ENCODE measurements at regions not wholly inside any gene's neighbourhood (a gene's known extent, or its start where the extent isn't known, plus 50 kb on each side); places are given as distances from the start of the nearest gene placed in this dataset.
"Not testable (repeated sequence)": the region's sequence is repeated elsewhere in the genome, so short reads cannot be mapped to it uniquely, and the experiment has no call there.

DNA sequence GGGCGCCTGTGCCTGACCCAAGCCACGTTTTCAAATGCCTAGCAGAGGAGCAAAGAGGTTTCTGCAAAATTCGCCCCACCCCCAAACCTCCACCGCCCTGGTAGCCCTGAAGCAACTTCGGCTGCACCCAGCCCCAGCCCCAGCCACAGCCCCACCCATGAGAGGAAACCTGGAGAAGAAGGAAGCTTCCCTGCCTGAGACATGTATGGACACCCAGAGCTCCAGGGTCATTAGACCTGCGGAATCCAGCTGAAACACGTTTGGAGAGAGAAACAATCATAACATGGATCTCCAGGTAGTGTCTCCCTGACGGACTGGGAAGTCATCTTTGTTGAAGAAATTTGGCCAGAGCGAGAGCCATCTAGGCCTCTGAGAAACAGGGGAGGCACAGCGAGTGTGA is 100.4 kb upstream of the ZNF337 start:
- H3K9me3 ChIP-seq (ENCODE audit: control insufficient read depth, low read length); H3K4me3 ChIP-seq (ENCODE audit: extremely low read depth, insufficient read depth, low read length, poor library complexity, severe bottlenecking); H3K4me1 ChIP-seq (ENCODE audit: control insufficient read depth, insufficient read depth, low read length, poor library complexity, severe bottlenecking); H3K36me3 ChIP-seq (ENCODE audit: control insufficient read depth, insufficient read depth, low read length); H3K27ac ChIP-seq (ENCODE audit: low read depth, low read length, severe bottlenecking): not testable (repeated sequence)
- WGBS, 2 experiments (ENCODE audit: insufficient coverage in 2 of 2) = no CpG with 5 or more reads among the region's 10 CpGs

DNA sequence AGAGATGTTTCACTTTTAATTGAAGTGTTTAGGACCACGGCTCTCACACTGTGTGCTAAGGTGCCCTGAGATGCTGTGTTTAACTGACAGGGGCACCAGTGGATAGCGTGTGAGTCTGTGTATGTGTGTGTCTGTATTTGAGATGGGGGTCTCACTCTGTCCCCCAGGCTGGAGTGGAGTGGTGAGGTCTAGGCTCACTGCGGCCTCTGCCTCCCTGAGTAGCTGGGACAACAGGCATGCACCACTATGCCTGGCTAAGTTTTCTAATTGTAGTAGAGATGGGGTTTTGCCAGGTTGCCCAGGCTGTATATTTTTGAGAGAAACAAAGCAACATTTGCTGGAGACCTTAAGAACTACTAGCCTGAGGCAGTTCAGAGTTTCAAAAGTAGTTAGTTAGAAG is 80.6 kb upstream of the ZNF337 start:
- not testable (repeated sequence) for H3K4me3 ChIP-seq (ENCODE audit: extremely low read depth, insufficient read depth, low read length, poor library complexity, severe bottlenecking); H3K27ac ChIP-seq (ENCODE audit: low read depth, low read length, severe bottlenecking); H3K4me1 ChIP-seq (ENCODE audit: control insufficient read depth, insufficient read depth, low read length, poor library complexity, severe bottlenecking); H3K9me3 ChIP-seq (ENCODE audit: control insufficient read depth, low read length); H3K36me3 ChIP-seq (ENCODE audit: control insufficient read depth, insufficient read depth, low read length)
- WGBS, 2 experiments (ENCODE audit: insufficient coverage in 2 of 2) = 100% methylated on average over 2 of the region's 3 CpGs; no CpG with 5 or more reads in 1 of the 2 experiments

DNA sequence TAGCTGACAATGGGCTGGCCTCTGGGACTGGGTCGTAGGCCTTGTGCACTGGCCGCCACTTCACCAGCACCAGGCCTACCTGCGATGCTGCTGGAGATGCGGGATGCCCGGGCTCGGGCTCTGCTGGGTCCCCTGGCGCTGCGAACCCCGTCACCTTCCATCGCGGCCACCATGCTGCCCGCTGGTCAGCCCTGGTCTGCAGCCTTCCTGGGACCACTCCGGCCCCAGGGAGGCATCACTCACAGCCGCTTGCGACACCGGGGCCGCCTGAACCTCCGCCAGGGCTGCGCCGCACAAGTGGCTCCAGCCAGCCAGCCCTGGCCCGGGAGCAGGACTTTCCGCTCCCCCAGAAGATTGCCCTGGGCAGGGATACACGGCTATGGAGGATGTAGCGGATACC is 78.1 kb upstream of the ZNF337 start:
- WGBS, 2 experiments (ENCODE audit: insufficient coverage in 2 of 2) = 83 to 93% methylated on average over 16 to 19 of the region's 24 CpGs
- not testable (repeated sequence) for H3K27ac ChIP-seq (ENCODE audit: low read depth, low read length, severe bottlenecking); H3K9me3 ChIP-seq (ENCODE audit: control insufficient read depth, low read length); H3K4me1 ChIP-seq (ENCODE audit: control insufficient read depth, insufficient read depth, low read length, poor library complexity, severe bottlenecking); H3K4me3 ChIP-seq (ENCODE audit: extremely low read depth, insufficient read depth, low read length, poor library complexity, severe bottlenecking); H3K36me3 ChIP-seq (ENCODE audit: control insufficient read depth, insufficient read depth, low read length)

DNA sequence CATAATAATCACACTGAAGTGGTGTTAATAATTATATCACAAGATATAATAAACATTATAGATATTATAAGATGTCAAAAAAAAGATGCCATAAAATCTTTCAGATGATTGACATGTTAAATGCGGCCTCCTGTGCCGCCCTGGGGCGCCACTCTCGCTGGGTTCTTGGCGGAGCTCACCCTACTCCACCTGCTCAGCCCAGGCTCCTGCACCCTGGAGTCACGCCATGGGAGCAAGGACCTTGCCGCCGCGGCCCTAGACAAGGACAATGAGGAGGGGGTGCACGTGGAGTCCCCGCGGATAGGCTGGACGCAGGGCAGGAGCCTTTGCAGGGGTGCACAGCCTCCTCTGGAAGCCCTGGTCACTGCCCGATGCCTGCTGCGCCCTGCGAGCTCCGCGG is 77.5 kb upstream of the ZNF337 start:
- H3K36me3 ChIP-seq (ENCODE audit: control insufficient read depth, insufficient read depth, low read length); H3K4me1 ChIP-seq (ENCODE audit: control insufficient read depth, insufficient read depth, low read length, poor library complexity, severe bottlenecking); H3K9me3 ChIP-seq (ENCODE audit: control insufficient read depth, low read length); H3K4me3 ChIP-seq (ENCODE audit: extremely low read depth, insufficient read depth, low read length, poor library complexity, severe bottlenecking); H3K27ac ChIP-seq (ENCODE audit: low read depth, low read length, severe bottlenecking): not testable (repeated sequence)
- 88 to 96% methylated on average over 6 to 8 of the region's 18 CpGs for WGBS, 2 experiments (ENCODE audit: insufficient coverage in 2 of 2)

DNA sequence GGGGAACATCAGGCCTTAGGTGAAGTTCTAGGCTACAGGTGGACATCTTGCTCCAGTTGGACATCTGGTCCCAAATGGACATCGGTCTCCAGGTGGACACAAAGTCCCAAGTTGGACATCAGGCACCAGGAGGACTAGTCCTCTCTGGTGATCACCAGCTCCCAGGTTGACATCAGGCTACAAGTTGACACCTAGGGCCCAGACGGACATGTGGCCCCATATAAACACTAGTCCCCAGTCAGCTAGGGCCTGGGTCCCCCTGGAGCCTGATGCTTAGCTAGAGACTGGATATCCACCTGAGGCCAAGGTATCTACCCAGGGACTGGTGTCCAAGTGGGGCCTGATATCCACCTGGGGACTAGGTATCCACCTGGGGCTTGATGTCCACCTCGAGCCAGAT is 75.8 kb upstream of the ZNF337 start:
- not testable (repeated sequence) for H3K4me3 ChIP-seq (ENCODE audit: extremely low read depth, insufficient read depth, low read length, poor library complexity, severe bottlenecking); H3K27ac ChIP-seq (ENCODE audit: low read depth, low read length, severe bottlenecking); H3K4me1 ChIP-seq (ENCODE audit: control insufficient read depth, insufficient read depth, low read length, poor library complexity, severe bottlenecking); H3K36me3 ChIP-seq (ENCODE audit: control insufficient read depth, insufficient read depth, low read length); H3K9me3 ChIP-seq (ENCODE audit: control insufficient read depth, low read length)
- 80 to 86% methylated on average over 3 of the region's 3 CpGs for WGBS, 2 experiments (ENCODE audit: insufficient coverage in 2 of 2)

DNA sequence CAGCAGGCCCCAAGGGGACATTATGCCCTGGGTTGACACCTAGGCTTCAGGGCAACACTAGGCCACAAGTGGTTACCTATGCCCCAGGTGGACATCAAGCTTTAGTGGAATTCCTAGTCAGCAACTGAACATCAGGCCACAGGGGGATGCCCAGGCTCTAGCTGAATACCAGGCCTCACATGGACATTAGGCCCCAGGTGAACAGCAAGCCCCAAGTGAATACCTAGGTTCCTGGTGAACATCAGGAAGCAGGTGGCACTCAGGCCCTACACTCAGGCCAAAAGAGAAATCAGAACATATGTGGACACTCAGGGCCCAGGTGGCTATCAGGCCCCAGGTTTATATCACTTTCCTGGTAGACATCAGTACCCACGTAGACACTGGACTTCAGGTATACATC is 75.2 kb upstream of the ZNF337 start:
- H3K4me1 ChIP-seq (ENCODE audit: control insufficient read depth, insufficient read depth, low read length, poor library complexity, severe bottlenecking); H3K36me3 ChIP-seq (ENCODE audit: control insufficient read depth, insufficient read depth, low read length); H3K27ac ChIP-seq (ENCODE audit: low read depth, low read length, severe bottlenecking); H3K4me3 ChIP-seq (ENCODE audit: extremely low read depth, insufficient read depth, low read length, poor library complexity, severe bottlenecking); H3K9me3 ChIP-seq (ENCODE audit: control insufficient read depth, low read length): not testable (repeated sequence)
- no CpG with 5 or more reads among the region's 1 CpG for WGBS, 2 experiments (ENCODE audit: insufficient coverage in 2 of 2)

DNA sequence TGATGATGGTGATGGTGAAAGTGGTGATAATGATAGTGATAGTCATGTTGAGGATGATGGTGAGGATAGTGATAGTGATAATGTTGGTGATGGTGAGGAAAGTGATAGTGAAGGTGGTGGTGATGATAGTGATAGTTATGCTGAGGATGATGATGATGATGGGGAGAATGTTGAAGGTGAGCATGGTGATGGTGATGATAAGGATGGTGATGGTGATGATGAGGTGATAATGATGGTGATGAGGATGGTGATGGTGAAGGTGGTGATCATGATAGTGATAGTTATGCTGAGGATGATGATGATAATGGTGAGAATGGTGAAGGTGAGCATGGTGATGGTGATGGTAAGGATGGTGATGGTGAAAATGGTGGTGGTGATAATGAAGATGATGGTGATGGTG is 64.9 kb upstream of the ZNF337 start:
- Histone ChIP-seq H3K9me3 (ENCODE audit: control insufficient read depth, low read length) (no peaks in the 10 kb centered on the region), H3K4me1 (ENCODE audit: control insufficient read depth, insufficient read depth, low read length, poor library complexity, severe bottlenecking) (no peaks in the 10 kb centered on the region), H3K27ac (ENCODE audit: low read depth, low read length, severe bottlenecking) (no peak overlapping the region), H3K36me3 (ENCODE audit: control insufficient read depth, insufficient read depth, low read length) (no peaks in the 10 kb centered on the region), H3K4me3 (ENCODE audit: extremely low read depth, insufficient read depth, low read length, poor library complexity, severe bottlenecking) (no peak overlapping the region)

DNA sequence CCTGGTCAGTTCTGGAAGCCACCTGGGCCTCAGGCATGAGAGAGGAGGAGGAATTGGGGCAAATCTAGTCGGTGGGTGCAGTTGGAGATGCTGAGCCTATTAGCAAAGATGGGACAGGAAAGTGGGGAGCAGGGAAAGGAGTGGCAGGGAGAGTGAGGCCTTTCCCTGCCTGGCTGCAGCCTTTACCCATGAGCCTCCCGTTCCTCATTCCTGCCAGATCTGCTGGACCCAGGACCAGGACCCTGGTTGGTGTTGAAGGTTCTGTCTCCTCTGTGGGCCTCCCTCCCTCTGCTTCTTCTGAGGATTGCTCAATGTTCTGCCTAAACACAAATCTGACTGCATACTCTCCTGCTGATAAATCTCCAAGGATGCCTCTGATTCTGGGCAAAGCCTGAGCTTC is 64.4 kb upstream of the ZNF337 start:
- not testable (repeated sequence) for H3K36me3 ChIP-seq (ENCODE audit: control insufficient read depth, insufficient read depth, low read length); H3K4me1 ChIP-seq (ENCODE audit: control insufficient read depth, insufficient read depth, low read length, poor library complexity, severe bottlenecking); H3K4me3 ChIP-seq (ENCODE audit: extremely low read depth, insufficient read depth, low read length, poor library complexity, severe bottlenecking); H3K9me3 ChIP-seq (ENCODE audit: control insufficient read depth, low read length); H3K27ac ChIP-seq (ENCODE audit: low read depth, low read length, severe bottlenecking)
- 75 to 88% methylated on average over 2 of the region's 2 CpGs for WGBS, 2 experiments (ENCODE audit: insufficient coverage in 2 of 2)

DNA sequence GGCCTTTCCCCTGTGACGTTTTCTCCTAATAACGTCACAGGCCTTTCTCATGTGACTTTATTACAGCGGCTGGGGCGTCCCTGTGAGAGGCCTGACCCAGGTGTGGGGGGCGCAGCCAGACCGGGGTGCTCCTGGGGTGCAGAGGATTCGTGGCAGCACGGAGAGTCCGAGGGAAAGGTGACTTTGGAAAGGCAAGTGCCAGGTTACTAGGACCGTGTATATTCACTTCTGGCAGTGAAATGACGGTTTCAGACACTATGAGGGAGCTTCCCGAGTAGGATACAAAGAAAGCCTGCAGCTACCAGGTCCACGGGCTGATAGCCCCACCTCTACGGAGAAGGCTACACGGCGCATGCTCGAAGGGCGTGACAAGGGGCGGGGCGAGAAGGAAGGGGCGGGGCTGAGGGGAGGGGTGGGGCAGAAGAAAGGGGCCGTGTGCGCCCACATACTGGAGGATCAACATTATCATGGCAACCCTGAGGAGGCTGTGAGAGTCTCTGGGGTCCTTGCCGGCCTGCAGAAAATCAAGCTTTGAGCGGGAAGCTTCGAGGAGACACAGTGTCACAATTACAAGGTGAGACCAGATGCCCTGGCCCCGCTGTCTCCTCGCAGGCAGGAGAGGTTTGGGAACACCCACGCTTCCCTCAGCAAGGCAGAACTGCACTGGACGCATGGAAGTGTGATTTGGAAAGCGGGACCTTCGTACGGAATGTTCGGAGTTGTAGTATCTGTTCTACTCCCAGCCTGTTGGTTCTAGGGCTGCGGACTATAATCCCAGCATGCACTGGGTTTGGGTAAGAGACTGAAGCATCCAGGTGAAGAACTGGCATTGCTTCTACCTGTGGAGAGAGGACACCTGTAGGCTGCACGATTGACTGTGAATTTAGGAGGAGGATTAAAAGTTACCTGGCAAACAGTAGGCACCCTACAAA is 54.4 kb upstream of the ZNF337 start:
- H3K36me3 ChIP-seq (ENCODE audit: control insufficient read depth, insufficient read depth, low read length) = no peaks in the 10 kb centered on the region
- WGBS, 2 experiments (ENCODE audit: insufficient coverage in 2 of 2) = 87 to 94% methylated on average over 30 to 34 of the region's 36 CpGs
- H3K9me3 ChIP-seq (ENCODE audit: control insufficient read depth, low read length) = no peaks in the 10 kb centered on the region
- H3K4me1 ChIP-seq (ENCODE audit: control insufficient read depth, insufficient read depth, low read length, poor library complexity, severe bottlenecking) = no peaks in the 10 kb centered on the region
- H3K4me3 ChIP-seq (ENCODE audit: extremely low read depth, insufficient read depth, low read length, poor library complexity, severe bottlenecking) = no peak overlapping the region
- no peak overlapping the region for H3K27ac ChIP-seq (ENCODE audit: low read depth, low read length, severe bottlenecking)

DNA sequence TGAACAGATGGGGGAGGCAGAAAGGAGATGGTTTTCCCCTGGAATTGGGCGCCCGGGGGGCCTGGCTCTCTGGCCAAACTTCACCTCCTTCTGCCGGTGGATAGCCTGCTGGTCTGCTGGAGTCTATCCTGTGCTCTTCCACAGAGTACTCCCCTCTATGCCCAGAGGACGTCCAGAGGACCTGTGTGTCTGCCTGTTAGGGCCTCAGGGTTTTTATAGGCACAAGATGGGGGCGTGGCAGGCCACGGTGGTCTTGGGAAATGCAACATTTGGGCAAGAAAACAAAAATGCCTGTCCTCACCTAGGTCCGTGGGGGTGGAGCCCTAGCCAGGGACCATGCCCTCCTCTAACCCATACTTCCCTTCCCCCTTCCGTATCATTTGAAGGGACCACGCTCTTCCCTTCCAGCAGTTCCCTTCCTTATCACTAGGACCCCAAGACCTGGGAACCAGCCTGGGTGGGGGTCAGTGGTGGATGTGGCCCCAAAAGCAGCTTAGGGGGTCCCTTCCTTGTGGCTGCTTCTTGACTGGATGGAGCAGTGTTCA is 53.6 kb upstream of the ZNF337 start:
- Histone ChIP-seq H3K9me3 (ENCODE audit: control insufficient read depth, low read length) (no peaks in the 10 kb centered on the region), H3K4me1 (ENCODE audit: control insufficient read depth, insufficient read depth, low read length, poor library complexity, severe bottlenecking) (no peaks in the 10 kb centered on the region), H3K36me3 (ENCODE audit: control insufficient read depth, insufficient read depth, low read length) (no peaks in the 10 kb centered on the region), H3K27ac (ENCODE audit: low read depth, low read length, severe bottlenecking) (no peak overlapping the region), H3K4me3 (ENCODE audit: extremely low read depth, insufficient read depth, low read length, poor library complexity, severe bottlenecking) (no peak overlapping the region)
- 88 to 90% methylated on average over 5 to 7 of the region's 9 CpGs for WGBS, 2 experiments (ENCODE audit: insufficient coverage in 2 of 2)

DNA sequence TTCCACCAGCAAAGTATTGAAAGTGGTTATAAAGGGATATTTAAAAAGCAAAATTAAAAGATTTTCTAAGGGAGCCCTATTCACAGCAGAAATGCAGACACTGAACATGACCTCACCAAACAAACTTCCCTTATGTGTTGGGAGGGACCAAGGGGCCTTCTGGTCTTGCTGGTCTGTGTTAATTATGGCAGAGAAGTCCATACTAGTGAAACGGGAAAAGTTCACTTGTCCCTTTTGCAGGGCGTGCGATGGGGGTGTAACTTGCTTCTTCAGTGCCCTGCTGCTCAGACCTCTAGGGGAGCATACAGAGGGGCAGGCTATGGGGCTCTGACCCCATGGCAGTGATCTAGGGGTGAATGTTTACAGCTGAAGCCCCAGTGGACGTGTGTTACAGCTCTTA is 53.0 kb upstream of the ZNF337 start:
- no peak overlapping the region for H3K27ac ChIP-seq (ENCODE audit: low read depth, low read length, severe bottlenecking)
- no peaks in the 10 kb centered on the region for H3K4me1 ChIP-seq (ENCODE audit: control insufficient read depth, insufficient read depth, low read length, poor library complexity, severe bottlenecking)
- WGBS, 2 experiments (ENCODE audit: insufficient coverage in 2 of 2) = 57 to 83% methylated on average over 1 to 4 of the region's 4 CpGs

More for the DNA sequence above, 53.0 kb upstream of the ZNF337 start:
- H3K4me3 ChIP-seq (ENCODE audit: extremely low read depth, insufficient read depth, low read length, poor library complexity, severe bottlenecking) = no peak overlapping the region
- H3K36me3 ChIP-seq (ENCODE audit: control insufficient read depth, insufficient read depth, low read length) = no peaks in the 10 kb centered on the region
- no peaks in the 10 kb centered on the region for H3K9me3 ChIP-seq (ENCODE audit: control insufficient read depth, low read length)

All from mesodermal cell (in vitro differentiated cells).